GM12875 (cell line): ENCODE measurements at regions not wholly inside any gene's neighbourhood (a gene's known extent, or its start where the extent isn't known, plus 50 kb on each side); places are given as distances from the start of the nearest gene placed in this dataset.

Experiments
- H3K4me3 ChIP-seq: one replicate; pipeline ENCODE4 v1.5.1; 2011; ENCODE audit warnings: low read depth, low read length, control low read depth
- TF ChIP-seq, protein P1 (sequence below): IDR thresholded peaks from 2 replicates; pipeline ENCODE4 v1.5.1; 2011; ENCODE audit warnings: low read depth, mild to moderate bottlenecking, control low read depth, inconsistent platforms, low read length, moderate library complexity, borderline replicate concordance; ENCODE audit not compliant: insufficient read depth

DNA sequence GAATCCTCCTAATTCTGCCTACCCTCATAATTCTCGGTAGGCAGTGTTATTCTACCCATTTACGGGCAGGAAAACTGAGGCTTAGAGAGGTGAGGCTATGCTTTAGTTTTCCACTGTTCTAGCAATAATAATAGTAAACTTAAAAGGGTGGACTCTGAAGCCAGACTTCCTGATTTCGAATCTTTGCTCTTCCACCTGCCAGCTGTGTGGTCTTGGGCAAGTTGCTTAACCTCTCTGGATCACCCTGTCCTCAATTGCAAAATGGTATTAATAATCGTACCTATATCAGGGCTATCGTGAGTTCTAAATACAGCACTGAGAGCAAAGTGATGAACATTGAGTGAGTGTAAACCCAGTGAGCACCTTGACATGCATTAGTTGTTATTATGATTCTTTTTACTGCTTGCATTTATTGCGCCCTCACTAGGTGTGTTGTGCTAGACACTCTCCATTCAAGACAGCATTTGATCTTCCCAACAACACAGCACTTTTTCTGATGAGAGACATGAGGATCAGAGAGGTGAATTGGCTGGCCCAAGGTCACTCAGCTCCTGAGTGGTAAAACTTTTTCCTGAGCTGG, 102.3 kb upstream of the CSF3R start:
- TF ChIP-seq, protein P1, sequence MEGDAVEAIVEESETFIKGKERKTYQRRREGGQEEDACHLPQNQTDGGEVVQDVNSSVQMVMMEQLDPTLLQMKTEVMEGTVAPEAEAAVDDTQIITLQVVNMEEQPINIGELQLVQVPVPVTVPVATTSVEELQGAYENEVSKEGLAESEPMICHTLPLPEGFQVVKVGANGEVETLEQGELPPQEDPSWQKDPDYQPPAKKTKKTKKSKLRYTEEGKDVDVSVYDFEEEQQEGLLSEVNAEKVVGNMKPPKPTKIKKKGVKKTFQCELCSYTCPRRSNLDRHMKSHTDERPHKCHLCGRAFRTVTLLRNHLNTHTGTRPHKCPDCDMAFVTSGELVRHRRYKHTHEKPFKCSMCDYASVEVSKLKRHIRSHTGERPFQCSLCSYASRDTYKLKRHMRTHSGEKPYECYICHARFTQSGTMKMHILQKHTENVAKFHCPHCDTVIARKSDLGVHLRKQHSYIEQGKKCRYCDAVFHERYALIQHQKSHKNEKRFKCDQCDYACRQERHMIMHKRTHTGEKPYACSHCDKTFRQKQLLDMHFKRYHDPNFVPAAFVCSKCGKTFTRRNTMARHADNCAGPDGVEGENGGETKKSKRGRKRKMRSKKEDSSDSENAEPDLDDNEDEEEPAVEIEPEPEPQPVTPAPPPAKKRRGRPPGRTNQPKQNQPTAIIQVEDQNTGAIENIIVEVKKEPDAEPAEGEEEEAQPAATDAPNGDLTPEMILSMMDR: no peak
- no peak overlapping the region for H3K4me3 ChIP-seq

DNA sequence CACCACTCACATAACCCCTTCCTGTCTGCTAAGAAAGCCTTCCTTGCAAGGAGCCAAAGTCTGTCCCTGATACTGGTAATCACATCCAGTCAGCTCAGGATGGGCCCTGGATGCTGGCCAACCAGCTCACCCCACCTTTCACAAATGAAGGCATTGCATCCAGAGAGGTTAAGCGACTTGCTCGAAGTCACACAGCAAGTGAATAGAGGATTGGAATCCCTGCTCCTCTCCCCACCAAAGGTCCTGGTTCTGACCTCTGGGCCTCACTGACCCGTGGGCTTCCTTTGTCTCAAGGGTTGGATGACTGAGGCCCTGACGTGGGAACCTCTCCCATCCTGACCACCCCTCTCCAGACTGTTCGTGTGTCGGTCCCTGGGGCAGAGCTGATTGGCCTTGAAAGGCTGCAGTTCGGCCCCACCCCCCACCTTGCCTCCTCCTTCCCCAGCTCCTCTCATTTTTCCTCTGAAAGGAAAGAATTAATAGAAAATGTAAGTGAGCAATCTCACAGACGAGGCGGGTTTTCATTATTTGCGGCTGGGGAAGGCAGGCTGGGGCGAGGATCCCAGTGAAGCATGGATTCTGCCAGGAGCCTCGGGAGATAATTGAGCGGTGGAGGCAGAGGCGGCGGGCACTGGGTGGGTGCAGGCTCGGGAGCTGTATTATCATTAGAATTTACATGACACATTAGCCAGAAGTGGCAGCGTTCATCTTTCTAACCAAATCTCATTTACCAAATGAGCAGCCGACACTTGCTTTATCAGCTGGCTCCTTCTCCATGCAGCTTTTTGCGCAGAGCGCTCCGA, 101.5 kb upstream of the CSF3R start:
- TF ChIP-seq, protein P1: no peak
- H3K4me3 ChIP-seq: no peak overlapping the region

GRCh38 chr1:36583080-36583479, 100.4 kb upstream of the CSF3R start:
- no peak overlapping the region for H3K4me3 ChIP-seq
- TF ChIP-seq, protein P1: no peak

GRCh38 chr1:36582066-36582755, 99.5 kb upstream of the CSF3R start:
- H3K4me3 ChIP-seq: no peak overlapping the region
- TF ChIP-seq, protein P1: no peak

DNA sequence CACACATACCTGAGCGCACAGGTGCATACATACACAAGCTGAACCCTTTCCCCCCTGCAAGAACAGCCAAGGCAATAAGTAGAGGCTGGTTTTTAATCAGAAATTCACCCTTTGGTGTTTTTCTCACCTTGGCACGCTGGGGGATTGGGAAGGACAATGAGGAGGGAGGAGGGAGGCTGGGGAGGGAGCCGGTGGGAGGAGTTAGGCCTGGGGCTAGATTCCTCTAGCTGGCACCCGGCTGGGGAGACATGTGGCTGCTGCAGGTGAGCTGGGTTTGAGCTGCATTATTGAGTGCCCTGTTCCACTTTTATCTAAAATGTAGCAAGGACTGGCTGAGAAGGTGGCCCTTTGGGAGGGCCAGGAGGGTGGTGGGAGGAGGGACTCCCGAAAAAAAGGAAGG, 97.8 kb upstream of the CSF3R start:
- TF ChIP-seq, protein P1: no peak
- no peak overlapping the region for H3K4me3 ChIP-seq

DNA sequence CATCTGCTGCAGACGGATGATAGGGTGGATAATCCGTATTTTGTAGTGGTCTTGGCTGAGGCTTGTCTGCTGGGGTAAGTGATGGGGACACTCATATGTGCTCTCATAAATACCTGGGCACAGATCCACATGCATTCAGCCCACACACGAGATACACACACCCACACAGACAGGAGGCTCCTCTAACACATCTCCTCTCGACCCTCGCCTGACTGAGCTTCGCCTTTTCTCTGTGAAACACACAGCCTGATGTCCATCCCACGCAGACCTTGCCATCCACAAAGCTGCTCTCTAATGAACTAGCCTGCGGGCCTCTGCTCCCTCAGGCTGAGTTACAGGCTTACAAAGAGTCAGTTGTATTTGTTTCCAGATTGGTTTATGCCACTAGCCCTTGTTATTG, 96.3 kb upstream of the CSF3R start:
- TF ChIP-seq, protein P1: no peak
- H3K4me3 ChIP-seq: no peak overlapping the region
